ENCODE measurements at regions not wholly inside any gene's neighbourhood (a gene's known extent, or its start where the extent isn't known, plus 50 kb on each side); places are given as distances from the start of the nearest gene placed in this dataset.

DNA sequence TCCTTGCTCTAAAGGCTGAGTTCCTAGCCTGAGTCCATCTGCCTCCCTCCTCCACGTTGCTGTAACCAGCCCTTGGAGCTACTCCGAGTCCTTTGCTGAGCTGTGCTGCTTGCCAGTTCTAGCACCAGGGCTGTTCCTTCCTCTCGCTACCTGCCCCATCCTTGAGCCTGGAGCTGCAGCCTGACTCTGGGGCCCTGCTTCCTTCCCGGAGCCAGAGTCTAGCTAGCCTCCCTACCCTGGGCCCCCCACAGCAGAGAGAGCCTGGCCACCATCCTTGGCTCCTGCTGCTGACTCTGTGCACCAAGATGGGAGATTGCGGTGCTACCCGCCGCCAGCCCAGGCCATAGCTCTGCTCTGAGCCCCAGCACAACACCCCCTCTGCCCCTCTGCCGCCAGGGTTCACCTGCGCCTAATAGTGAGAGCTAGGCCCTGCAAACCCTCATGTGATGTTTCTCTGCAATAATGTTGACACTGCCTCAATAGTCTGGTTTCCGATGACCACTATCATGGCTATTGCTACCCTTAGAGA, 135.9 kb upstream of the ASB18 start:
- no peaks in the 10 kb centered on the region for H3K4me1 ChIP-seq (ENCODE audit: control insufficient read depth in 1 of 2, low read depth in 2 of 2)
- no peak overlapping the region for H3K27ac ChIP-seq
- H3K4me3 ChIP-seq = no peak overlapping the region
- TF ChIP-seq, protein P1, sequence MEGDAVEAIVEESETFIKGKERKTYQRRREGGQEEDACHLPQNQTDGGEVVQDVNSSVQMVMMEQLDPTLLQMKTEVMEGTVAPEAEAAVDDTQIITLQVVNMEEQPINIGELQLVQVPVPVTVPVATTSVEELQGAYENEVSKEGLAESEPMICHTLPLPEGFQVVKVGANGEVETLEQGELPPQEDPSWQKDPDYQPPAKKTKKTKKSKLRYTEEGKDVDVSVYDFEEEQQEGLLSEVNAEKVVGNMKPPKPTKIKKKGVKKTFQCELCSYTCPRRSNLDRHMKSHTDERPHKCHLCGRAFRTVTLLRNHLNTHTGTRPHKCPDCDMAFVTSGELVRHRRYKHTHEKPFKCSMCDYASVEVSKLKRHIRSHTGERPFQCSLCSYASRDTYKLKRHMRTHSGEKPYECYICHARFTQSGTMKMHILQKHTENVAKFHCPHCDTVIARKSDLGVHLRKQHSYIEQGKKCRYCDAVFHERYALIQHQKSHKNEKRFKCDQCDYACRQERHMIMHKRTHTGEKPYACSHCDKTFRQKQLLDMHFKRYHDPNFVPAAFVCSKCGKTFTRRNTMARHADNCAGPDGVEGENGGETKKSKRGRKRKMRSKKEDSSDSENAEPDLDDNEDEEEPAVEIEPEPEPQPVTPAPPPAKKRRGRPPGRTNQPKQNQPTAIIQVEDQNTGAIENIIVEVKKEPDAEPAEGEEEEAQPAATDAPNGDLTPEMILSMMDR (IDR thresholded peaks at IDR 0.05) = no peak
- H3K36me3 ChIP-seq = no peaks in the 10 kb centered on the region
- H3K9me3 ChIP-seq = no peaks in the 10 kb centered on the region
- DNase-seq (ENCODE audit: low spot score) = no peak
- ATAC-seq (ENCODE audit: insufficient number of reproducible peaks, low FRiP score, low read depth) = no peak
- no peaks in the 10 kb centered on the region for H3K27me3 ChIP-seq (replicated peaks; ENCODE audit: insufficient read depth)

DNA sequence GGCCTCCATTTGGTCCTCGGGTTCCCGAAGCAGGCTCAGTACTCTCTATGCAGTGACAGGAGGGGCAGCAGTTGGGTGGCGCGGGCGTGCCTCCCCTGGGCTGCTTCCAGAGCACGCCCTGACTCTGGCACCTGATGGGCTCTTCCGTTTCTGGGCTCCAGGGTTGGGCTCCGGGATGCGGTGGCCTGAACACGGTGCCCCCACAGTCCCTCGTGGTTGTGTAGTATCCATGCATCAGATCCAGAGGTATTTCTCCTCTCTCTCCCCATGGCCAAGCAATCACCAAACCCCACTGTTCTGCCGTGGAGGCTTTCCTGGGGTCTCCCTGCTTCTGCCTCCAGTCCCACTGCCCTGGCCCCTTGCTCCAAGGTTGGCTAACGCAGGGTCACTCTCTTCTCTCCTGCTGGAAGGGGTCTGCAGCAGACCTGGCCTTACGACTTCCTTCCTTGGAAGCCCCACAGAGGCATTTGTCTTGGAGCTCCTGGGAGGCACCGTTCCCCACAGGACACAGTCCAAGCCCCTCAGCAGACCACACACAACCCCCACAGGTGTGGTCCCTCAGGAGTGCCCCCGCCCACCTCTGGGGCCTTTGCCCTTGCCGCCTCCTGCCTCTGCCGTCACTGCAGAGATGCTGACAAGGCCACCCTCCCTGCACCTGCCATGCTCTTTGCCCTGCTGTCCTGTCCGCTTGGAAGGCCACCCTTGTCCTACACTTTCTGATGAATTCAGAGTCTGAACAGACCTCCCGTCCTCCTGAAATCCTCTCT, 136.6 kb upstream of the ASB18 start:
- no peaks in the 10 kb centered on the region for H3K9me3 ChIP-seq
- DNase-seq (ENCODE audit: low spot score) = no peak
- H3K27ac ChIP-seq = no peak overlapping the region
- no peak for ATAC-seq (ENCODE audit: insufficient number of reproducible peaks, low FRiP score, low read depth)
- H3K4me3 ChIP-seq = no peak overlapping the region
- H3K27me3 ChIP-seq (replicated peaks; ENCODE audit: insufficient read depth) = no peaks in the 10 kb centered on the region
- TF ChIP-seq, protein P1 (IDR thresholded peaks at IDR 0.05) = no peak
- H3K36me3 ChIP-seq = no peaks in the 10 kb centered on the region
- no peaks in the 10 kb centered on the region for H3K4me1 ChIP-seq (ENCODE audit: control insufficient read depth in 1 of 2, low read depth in 2 of 2)

DNA sequence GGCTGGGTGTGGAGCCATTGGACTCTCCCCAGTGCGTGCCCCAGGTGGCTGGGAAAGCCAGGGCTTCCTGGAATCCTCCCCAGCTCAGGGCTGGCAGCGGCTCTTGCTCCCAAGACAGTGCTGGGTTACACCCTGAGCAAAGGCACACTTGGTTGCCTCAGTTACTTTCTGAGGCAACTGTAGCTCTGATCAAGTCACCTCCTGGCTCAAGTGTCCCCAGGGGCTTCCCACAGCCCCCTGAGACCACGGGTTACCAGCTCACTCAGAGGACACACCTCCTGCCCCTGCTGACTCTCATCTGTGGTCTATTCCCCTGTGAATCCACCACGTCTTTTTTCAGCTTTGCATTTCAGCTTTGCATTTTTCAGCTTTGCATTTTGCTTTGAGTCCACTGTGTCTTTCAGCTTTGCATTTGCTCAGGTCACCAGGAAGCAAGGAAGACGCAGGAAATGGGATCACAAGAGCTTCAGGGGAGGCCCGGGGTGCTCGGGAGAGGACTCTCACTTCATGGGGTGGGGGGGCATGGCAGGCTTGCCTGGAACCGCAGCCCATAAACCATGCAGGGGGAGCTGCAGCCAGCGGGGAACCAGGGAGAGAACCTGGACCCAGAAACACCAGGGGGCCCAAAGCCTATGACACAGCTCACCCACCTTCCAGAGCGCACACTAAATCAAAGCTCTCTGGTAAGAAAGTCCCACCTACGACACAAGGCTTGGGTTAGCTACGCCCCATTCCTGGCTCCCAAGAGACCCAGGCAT, 138.0 kb upstream of the ASB18 start:
- no peak for ATAC-seq (ENCODE audit: insufficient number of reproducible peaks, low FRiP score, low read depth)
- TF ChIP-seq, protein P1 (IDR thresholded peaks at IDR 0.05) = no peak

DNA sequence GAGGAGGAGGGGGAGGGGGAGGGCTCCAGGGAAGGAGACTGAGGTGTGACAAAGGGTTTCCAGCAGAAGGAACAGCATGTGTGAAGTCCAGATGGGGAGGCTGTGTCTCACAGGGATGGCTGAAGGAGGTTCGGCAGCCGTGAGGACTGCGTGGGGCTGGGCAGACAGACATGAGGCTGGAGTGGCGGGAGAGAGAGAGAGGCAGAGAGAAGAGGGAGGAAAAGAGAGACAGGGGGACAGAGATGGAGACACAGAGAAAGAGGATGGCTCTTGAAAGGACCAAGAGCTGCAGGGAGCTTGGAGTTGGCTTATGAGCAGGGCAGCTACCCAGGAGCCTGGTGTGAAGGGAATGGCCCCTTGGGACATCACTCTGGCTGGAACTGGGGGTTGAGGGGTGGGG, 138.9 kb upstream of the ASB18 start:
- no peak overlapping the region for H3K4me3 ChIP-seq
- H3K36me3 ChIP-seq = no peaks in the 10 kb centered on the region
- DNase-seq (ENCODE audit: low spot score) = no peak
- H3K27ac ChIP-seq = no peak overlapping the region
- H3K4me1 ChIP-seq (ENCODE audit: control insufficient read depth in 1 of 2, low read depth in 2 of 2) = no peaks in the 10 kb centered on the region
- H3K27me3 ChIP-seq (replicated peaks; ENCODE audit: insufficient read depth) = no peaks in the 10 kb centered on the region
- ATAC-seq (ENCODE audit: insufficient number of reproducible peaks, low FRiP score, low read depth) = no peak
- TF ChIP-seq, protein P1 (IDR thresholded peaks at IDR 0.05) = no peak
- no peaks in the 10 kb centered on the region for H3K9me3 ChIP-seq

More for the DNA sequence above, 138.0 kb upstream of the ASB18 start:
- no peaks in the 10 kb centered on the region for H3K9me3 ChIP-seq
- no peaks in the 10 kb centered on the region for H3K4me1 ChIP-seq (ENCODE audit: control insufficient read depth in 1 of 2, low read depth in 2 of 2)
- H3K36me3 ChIP-seq = no peaks in the 10 kb centered on the region
- DNase-seq (ENCODE audit: low spot score) = no peak
- no peaks in the 10 kb centered on the region for H3K27me3 ChIP-seq (replicated peaks; ENCODE audit: insufficient read depth)
- no peak overlapping the region for H3K27ac ChIP-seq
- no peak overlapping the region for H3K4me3 ChIP-seq

DNA sequence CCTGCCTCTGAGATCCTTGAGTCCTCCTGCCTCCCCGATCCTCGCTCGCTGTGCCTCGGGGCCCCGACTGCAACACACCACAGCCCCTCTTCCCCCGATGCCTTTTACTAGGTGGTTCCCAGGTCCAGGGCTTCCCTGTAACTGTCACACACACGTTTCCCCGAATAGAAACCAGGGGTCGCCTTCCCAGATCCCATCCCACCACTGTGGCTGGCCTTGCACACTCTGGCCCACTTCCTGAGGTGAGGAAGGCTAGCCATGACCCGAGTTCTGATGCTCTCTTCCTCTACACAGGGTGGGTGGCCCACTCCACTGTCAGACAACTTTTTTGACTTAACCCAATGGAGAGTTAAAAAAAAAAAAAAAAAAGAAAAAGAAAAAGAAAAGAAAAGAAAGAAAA, 139.6 kb upstream of the ASB18 start:
- H3K27me3 ChIP-seq (replicated peaks; ENCODE audit: insufficient read depth) = no peaks in the 10 kb centered on the region
- no peak for DNase-seq (ENCODE audit: low spot score)

More for the DNA sequence above, 139.6 kb upstream of the ASB18 start:
- H3K36me3 ChIP-seq = no peaks in the 10 kb centered on the region
- no peak overlapping the region for H3K27ac ChIP-seq
- H3K9me3 ChIP-seq = no peaks in the 10 kb centered on the region
- H3K4me3 ChIP-seq = no peak overlapping the region
- TF ChIP-seq, protein P1 (IDR thresholded peaks at IDR 0.05) = no peak
- H3K4me1 ChIP-seq (ENCODE audit: control insufficient read depth in 1 of 2, low read depth in 2 of 2) = no peaks in the 10 kb centered on the region
- ATAC-seq (ENCODE audit: insufficient number of reproducible peaks, low FRiP score, low read depth) = no peak
